ENCODE measurements at regions not wholly inside any gene's neighbourhood (a gene's known extent, or its start where the extent isn't known, plus 50 kb on each side); places are given as distances from the start of the nearest gene placed in this dataset.

GRCh38 chr9:7554699-7555098 lies 244.9 kb downstream of the DMAC1 start:
- no peak for TF ChIP-seq CTCF (IDR thresholded peaks at IDR 0.05)
- TF ChIP-seq EP300 (IDR thresholded peaks at IDR 0.05), result no peak
